Right cardiac atrium (tissue), 5 donors: ENCODE measurements at regions not wholly inside any gene's neighbourhood (a gene's known extent, or its start where the extent isn't known, plus 50 kb on each side); places are given as distances from the start of the nearest gene placed in this dataset.

ENCODE experiments used
- ATAC-seq, 2 donors: fragments of 200-7000 bp; cut with Tn5 transposase; one replicate each; pipeline versions ENCODE4 v1.8.0 to v1.9.1; 2020; ENCODE audit warnings: moderate library complexity in 2 of 2, mild to moderate bottlenecking in 1 of 2
- DNase-seq, 3 donors: peaks; one replicate each; pipeline ENCODE4 v3.0.0-alpha.2; 2020
- H3K27ac ChIP-seq: one replicate; pipeline ENCODE4 v1.5.1; 2013; ENCODE audit warnings: mild to moderate bottlenecking, low read length, control low read depth, moderate library complexity
- H3K27me3 ChIP-seq: one replicate; pipeline ENCODE4 v1.6.1; 2013; ENCODE audit not compliant: control insufficient read depth, insufficient read depth
- H3K4me1 ChIP-seq: one replicate; pipeline ENCODE4 v1.6.1; 2013; ENCODE audit warnings: low read length; ENCODE audit not compliant: control insufficient read depth, insufficient read depth
- H3K4me3 ChIP-seq: one replicate; pipeline ENCODE4 v1.5.1; 2013; ENCODE audit warnings: low read length, control low read depth
- H3K9me3 ChIP-seq: one replicate; pipeline ENCODE4 v1.6.1; 2013; ENCODE audit warnings: low read length; ENCODE audit not compliant: control insufficient read depth
- WGBS: extraction: QIAGEN DNeasy Blood & Tissue Kit; methylation state at CpG from one replicate; pipeline ENCODE4 v1.1.7; 2013; 5-methylcytosine and 5-hydroxymethylcytosine counted together
- intact Hi-C, 4 donors: fragments of 100-400 bp; cut with DNase I; formaldehyde crosslinking; loops; one replicate each; pipeline versions ENCODE4 v1.11.0 to v1.14.0; 2022 to 2023
- donor health status: healthy with polysubstance abuse.
- donor health status: DM: no; HTN: yes; CAD: no.
- donor health status: DM: no; HTN: no; CAD: no.
- donor health status: DM: no; HTN: yes; CAD: no; lungs with severe emphysema.
- donor health status: DM: yes; HTN: yes; CAD: no.

GRCh38 chr18:24656551-24657443, 196.4 kb downstream of the HRH4 start:
- no peaks in the 10 kb centered on the region for H3K4me1 ChIP-seq
- ATAC-seq (no peak), DNase-seq (no peak)
- H3K27me3 ChIP-seq, result no peaks in the 10 kb centered on the region
- intact Hi-C loops, result no loop called here
- no peak overlapping the region for H3K27ac ChIP-seq
- no peak overlapping the region for H3K4me3 ChIP-seq
- H3K9me3 ChIP-seq, result no peaks in the 10 kb centered on the region
- 87% methylated on average over 7 of the region's 7 CpGs for WGBS

GRCh38 chr18:24657444-24657842, 197.0 kb downstream of the HRH4 start:
- ATAC-seq (peak in 1 of 2 donors; percentile 49), DNase-seq (no peak)
- no peak overlapping the region for H3K4me3 ChIP-seq
- H3K4me1 ChIP-seq, result no peaks in the 10 kb centered on the region
- intact Hi-C loops, result no loop called here
- H3K27me3 ChIP-seq, result no peaks in the 10 kb centered on the region
- peak overlapping the region; percentile 36 for H3K27ac ChIP-seq
- H3K9me3 ChIP-seq, result no peaks in the 10 kb centered on the region
- 43% methylated on average over 7 of the region's 7 CpGs for WGBS

- no peak for DNase-seq
- ATAC-seq, result no peak
- Histone ChIP-seq H3K4me3 (no peak overlapping the region), H3K27ac (no peak overlapping the region), H3K27me3 (no peaks in the 10 kb centered on the region), H3K4me1 (no peaks in the 10 kb centered on the region), H3K9me3 (no peaks in the 10 kb centered on the region)
- 34% methylated on average over 1 of the region's 1 CpG for WGBS
- intact Hi-C loops, result no loop called here
Measured at GRCh38 chr18:24658302-24658701, 197.9 kb downstream of the HRH4 start.

GRCh38 chr18:24659827-24660720, 199.6 kb downstream of the HRH4 start:
- H3K9me3 ChIP-seq, result no peaks in the 10 kb centered on the region
- intact Hi-C loops, result loop anchor here in 1 of 4 donors (5.0 kb wide), 1 partner anchor 48 kb away; no protein-coding TSS in a partner anchor
- peak overlapping the region; percentile 26 for H3K27ac ChIP-seq
- DNase-seq (peak; percentile 65 to 85 (median 80)), ATAC-seq (peak; percentile 66 to 75)
- WGBS, result 36% methylated on average over 21 of the region's 21 CpGs
- H3K27me3 ChIP-seq, result no peaks in the 10 kb centered on the region
- H3K4me1 ChIP-seq, result no peaks in the 10 kb centered on the region
- H3K4me3 ChIP-seq, result peak overlapping the region; percentile 30

DNA sequence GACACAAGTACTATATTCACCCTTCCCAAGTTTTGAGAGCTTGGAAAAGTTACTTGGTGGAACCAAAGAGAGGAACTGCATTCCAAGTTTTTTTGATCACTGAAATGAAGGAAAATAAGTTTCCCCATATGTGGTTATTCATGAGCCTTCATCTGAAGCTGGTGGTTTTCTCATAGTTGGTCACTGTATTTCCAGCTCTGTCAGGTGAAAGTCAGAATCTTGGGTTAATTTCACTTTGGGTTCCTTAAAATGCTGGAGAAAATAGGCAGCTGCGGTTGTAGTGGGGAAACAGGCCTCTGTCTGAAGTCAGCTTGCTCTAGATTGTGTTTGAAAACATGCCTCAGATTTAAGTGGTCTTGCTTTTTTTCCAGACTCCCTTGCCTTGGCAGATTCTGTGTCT, 200.5 kb downstream of the HRH4 start:
- WGBS, result 50% methylated on average over 1 of the region's 1 CpG
- no peaks in the 10 kb centered on the region for H3K27me3 ChIP-seq
- no peak for DNase-seq
- H3K9me3 ChIP-seq, result no peaks in the 10 kb centered on the region
- intact Hi-C loops, result loop anchor here in 1 of 4 donors (5.0 kb wide), 1 partner anchor 49 kb away; no protein-coding TSS in a partner anchor
- ATAC-seq, result no peak
- H3K4me1 ChIP-seq, result no peaks in the 10 kb centered on the region
- H3K27ac ChIP-seq, result no peak overlapping the region
- peak overlapping the region; percentile 30 for H3K4me3 ChIP-seq

- WGBS, result 73% methylated on average over 13 of the region's 13 CpGs
- Histone ChIP-seq H3K9me3 (no peaks in the 10 kb centered on the region), H3K4me3 (no peak overlapping the region), H3K27ac (no peak overlapping the region), H3K27me3 (no peaks in the 10 kb centered on the region), H3K4me1 (no peaks in the 10 kb centered on the region)
- DNase-seq (peak in 1 of 3 donors; percentile 37), ATAC-seq (no peak)
- intact Hi-C loops, result loop anchor here in 1 of 4 donors (5.0 kb wide), 1 partner anchor 50 kb away; no protein-coding TSS in a partner anchor
Measured at GRCh38 chr18:24662412-24662821, 202.0 kb downstream of the HRH4 start.

- ATAC-seq (no peak), DNase-seq (no peak)
- 82% methylated on average over 5 of the region's 5 CpGs for WGBS
- no peaks in the 10 kb centered on the region for H3K27me3 ChIP-seq
- no peak overlapping the region for H3K4me3 ChIP-seq
- H3K27ac ChIP-seq, result no peak overlapping the region
- H3K4me1 ChIP-seq, result no peaks in the 10 kb centered on the region
- H3K9me3 ChIP-seq, result no peaks in the 10 kb centered on the region
- intact Hi-C loops, result loop anchor here in 1 of 4 donors (5.0 kb wide), 1 partner anchor 51 kb away; no protein-coding TSS in a partner anchor
Measured at GRCh38 chr18:24663026-24663425, 202.6 kb downstream of the HRH4 start.

GRCh38 chr18:24669015-24669414, 208.6 kb downstream of the HRH4 start:
- H3K4me3 ChIP-seq, result no peak overlapping the region
- intact Hi-C loops, result no loop called here
- H3K27ac ChIP-seq, result no peak overlapping the region
- DNase-seq (no peak), ATAC-seq (no peak)
- H3K27me3 ChIP-seq, result no peaks in the 10 kb centered on the region
- H3K4me1 ChIP-seq, result no peaks in the 10 kb centered on the region
- WGBS, result 68% methylated on average over 2 of the region's 2 CpGs
- no peaks in the 10 kb centered on the region for H3K9me3 ChIP-seq

DNA sequence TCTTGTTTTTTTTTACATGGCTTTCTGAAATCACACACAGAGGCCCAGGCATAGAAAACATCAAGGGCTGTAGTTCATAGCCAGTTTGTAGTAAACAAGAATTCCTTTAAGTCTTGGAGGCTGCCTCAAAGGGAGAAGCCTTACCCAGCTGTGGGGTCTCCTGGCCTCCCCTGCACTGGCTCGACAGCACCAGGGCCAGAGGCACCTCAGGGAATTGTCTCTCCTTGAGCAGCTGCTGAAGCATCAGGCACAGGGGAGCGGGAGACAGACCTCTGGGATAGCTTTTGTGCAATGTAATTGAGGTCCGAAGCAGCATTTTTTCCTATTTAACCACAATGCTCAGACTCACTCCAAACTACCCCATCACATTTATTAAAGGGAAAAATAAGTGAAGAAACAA, 209.1 kb downstream of the HRH4 start:
- WGBS, result 73% methylated on average over 3 of the region's 3 CpGs
- intact Hi-C loops, result no loop called here
- Histone ChIP-seq H3K27ac (no peak overlapping the region), H3K4me3 (no peak overlapping the region), H3K27me3 (no peaks in the 10 kb centered on the region), H3K4me1 (no peaks in the 10 kb centered on the region), H3K9me3 (no peaks in the 10 kb centered on the region)
- no peak for DNase-seq
- ATAC-seq, result no peak

- Histone ChIP-seq H3K27me3 (no peaks in the 10 kb centered on the region), H3K4me3 (no peak overlapping the region), H3K9me3 (no peaks in the 10 kb centered on the region), H3K4me1 (no peaks in the 10 kb centered on the region), H3K27ac (no peak overlapping the region)
- 61% methylated on average over 9 of the region's 9 CpGs for WGBS
- ATAC-seq, result no peak
- intact Hi-C loops, result loop anchor here in 2 of 4 donors (2.0 to 10.0 kb wide), 2 partner anchors 68 to 72 kb away; no protein-coding TSS in a partner anchor
- DNase-seq, result no peak
Measured at GRCh38 chr18:24672165-24672941, 211.9 kb downstream of the HRH4 start.
